K562 (cell line): ENCODE measurements at regions not wholly inside any gene's neighbourhood (a gene's known extent, or its start where the extent isn't known, plus 50 kb on each side); places are given as distances from the start of the nearest gene placed in this dataset.

ENCODE experiments used
- CAMTA2 ChIP-seq: fragments of 250-450 bp; sonication (Bioruptor Pico); conservative IDR thresholded peaks from 2 replicates; pipeline ENCODE4 v1.5.1; 2022
- ESRRA ChIP-seq: fragments of 450-650 bp; IDR thresholded peaks from 2 replicates; pipeline ENCODE4 v1.6.1; 2014; ENCODE audit warnings: low read depth, mild to moderate bottlenecking, moderate library complexity, borderline replicate concordance
- GMEB1 ChIP-seq: fragments of 250-450 bp; sonication (Bioruptor Pico); IDR thresholded peaks from 2 replicates; pipeline ENCODE4 v1.4.0; 2020; ENCODE audit warnings: mild to moderate bottlenecking
- GTF2A2 ChIP-seq: IDR thresholded peaks from 2 replicates; pipeline ENCODE4 v1.6.1; 2016; ENCODE audit warnings: mild to moderate bottlenecking, missing genetic modification characterization, missing compliant biosample characterization
- HDGF ChIP-seq: fragments of 450-650 bp; IDR thresholded peaks from 2 replicates; pipeline ENCODE4 v1.6.1; 2016
- MCM2 ChIP-seq: fragments of 450-650 bp; IDR thresholded peaks from 2 replicates; pipeline ENCODE4 v1.6.1; 2017; ENCODE audit warnings: low read depth, mild to moderate bottlenecking
- MECOM ChIP-seq: fragments of 250-450 bp; sonication (Bioruptor Pico); IDR thresholded peaks from 2 replicates; pipeline ENCODE4 v1.8.0; 2022; ENCODE audit warnings: inconsistent platforms
- PBX2 ChIP-seq, 2 experiments: IDR thresholded peaks in 1 of 2; conservative IDR thresholded peaks in 1 of 2; 2 replicates each; pipeline ENCODE4 v1.6.1; 2016; ENCODE audit warnings: low read depth in 2 of 2, mild to moderate bottlenecking in 1 of 2, missing compliant biosample characterization in 1 of 2, missing genetic modification characterization in 1 of 2, moderate library complexity in 1 of 2
- PHF8 ChIP-seq: fragments of 200-600 bp; sonication (generic); IDR thresholded peaks from 2 replicates; pipeline ENCODE4 v1.6.1; 2012; ENCODE audit warnings: mixed run types, mild to moderate bottlenecking, inconsistent platforms, low read length, moderate library complexity, borderline replicate concordance
- POLR2AphosphoS5 ChIP-seq: IDR thresholded peaks from 2 replicates; pipeline ENCODE4 v1.6.1; 2011; ENCODE audit warnings: mild to moderate bottlenecking, low read depth, low read length, moderate library complexity; ENCODE audit not compliant: control insufficient read depth, insufficient read depth
- PTRF ChIP-seq: fragments of 450-650 bp; IDR thresholded peaks from 2 replicates; pipeline ENCODE4 v1.6.1; 2016; ENCODE audit warnings: mild to moderate bottlenecking, missing genetic modification characterization, missing compliant biosample characterization
- PTTG1 ChIP-seq: fragments of 450-650 bp; IDR thresholded peaks from 2 replicates; pipeline ENCODE4 v1.6.1; 2016; ENCODE audit warnings: low read depth, mild to moderate bottlenecking, missing genetic modification characterization, missing compliant biosample characterization
- RBM39 ChIP-seq: fragments of 200-400 bp; formaldehyde crosslinking; optimal IDR thresholded peaks from 2 replicates; pipeline ENCODE3; 2018; ENCODE audit warnings: low read depth, low read length
- RCOR1 ChIP-seq, 2 experiments: IDR thresholded peaks; 2 replicates each; pipeline ENCODE4 v1.6.1; 2012; ENCODE audit warnings: low read depth in 2 of 2, low read length in 2 of 2, borderline replicate concordance in 1 of 2, improper control_type of control experiment in 1 of 2
- SMAD4 ChIP-seq: fragments of 250-450 bp; sonication (Bioruptor Pico); conservative IDR thresholded peaks from 2 replicates; pipeline ENCODE4 v1.8.0; 2021; ENCODE audit warnings: inconsistent platforms, mild to moderate bottlenecking, moderate library complexity
- SPI1 ChIP-seq: IDR thresholded peaks from 2 replicates; pipeline ENCODE4 v1.6.1; 2011; ENCODE audit warnings: low read depth, low read length, control low read depth, borderline replicate concordance
- STAT6 ChIP-seq: sonication (generic); formaldehyde crosslinking; IDR thresholded peaks from 2 replicates; pipeline ENCODE4 v1.8.1; 2023; ENCODE audit warnings: mild to moderate bottlenecking, missing genetic modification reagents
- THRAP3 ChIP-seq: fragments of 450-650 bp; IDR thresholded peaks from 2 replicates; pipeline ENCODE4 v1.6.1; 2016; ENCODE audit warnings: mild to moderate bottlenecking, inconsistent platforms, borderline replicate concordance
- TRIM24 ChIP-seq, 2 experiments: fragments of 450-650 bp; IDR thresholded peaks; 2 replicates each; pipeline ENCODE4 v1.6.1; 2016
- ZBTB7A ChIP-seq: IDR thresholded peaks from 2 replicates; pipeline ENCODE4 v1.6.1; 2011; ENCODE audit warnings: low read depth, mild to moderate bottlenecking, low read length, moderate library complexity, borderline replicate concordance; ENCODE audit not compliant: control insufficient read depth
- ZKSCAN8 ChIP-seq: fragments of 200-800 bp; sonication (Bioruptor generic); IDR thresholded peaks from 2 replicates; pipeline ENCODE4 v1.6.1; 2016; ENCODE audit warnings: missing genetic modification characterization, missing compliant biosample characterization
- ZNF507 ChIP-seq: conservative IDR thresholded peaks from 2 replicates; pipeline ENCODE4 v1.6.1; 2017; ENCODE audit warnings: missing genetic modification characterization, missing compliant biosample characterization
- ZNF830 ChIP-seq: fragments of 250-450 bp; sonication (Bioruptor Pico); IDR thresholded peaks from 2 replicates; pipeline ENCODE4 v1.5.0; 2021; ENCODE audit warnings: mild to moderate bottlenecking
- ZSCAN32 ChIP-seq: fragments of 450-650 bp; formaldehyde crosslinking; IDR thresholded peaks from 2 replicates; pipeline ENCODE4 v1.4.0; 2020; ENCODE audit warnings: mild to moderate bottlenecking, moderate library complexity

GRCh38 chr11:34775417-34775888, 140.7 kb downstream of the APIP start (continued):
- TF ChIP-seq SMAD4 (peak; percentile 84), ZKSCAN8 (CRISPR knock-in tag) (no peak), ZBTB7A (no peak), RCOR1 (IDR thresholded peaks at IDR 0.05; ENCODE audit: borderline replicate concordance in 1 of 2, low read depth in 2 of 2, low read length in 2 of 2) (no peak), THRAP3 (no peak), ESRRA (no peak), RBM39 (no peak), PTTG1 (tag) (peak; percentile 84), ZNF830 (CRISPR knock-in tag) (no peak), GTF2A2 (tag) (peak; percentile 78), TRIM24 (IDR thresholded peaks at IDR 0.05) (no peak), PBX2 (CRISPR knock-in tag; IDR thresholded peaks at IDR 0.05; ENCODE audit: low read depth) (no peak), PBX2 (tag; conservative IDR thresholded peaks at IDR 0.05; ENCODE audit: low read depth) (0 out of 2 replicates have a peak, but pooled peaks have one; percentile 23), SPI1 (no peak), GMEB1 (CRISPR knock-in tag) (no peak), CAMTA2 (no peak), ZSCAN32 (CRISPR knock-in tag) (no peak), HDGF (no peak), MCM2 (no peak), PHF8 (no peak), MECOM (CRISPR knock-in tag) (peak; percentile 37; the same call in 1 of the 2 replicates), POLR2AphosphoS5 (no peak), PTRF (0 out of 2 replicates have a peak, but pooled peaks have one; percentile 39), STAT6 (no peak), ZNF507 (tag) (no peak)
